ENCODE measurements at regions not wholly inside any gene's neighbourhood (a gene's known extent, or its start where the extent isn't known, plus 50 kb on each side); places are given as distances from the start of the nearest gene placed in this dataset.
"Not testable (repeated sequence)": the region's sequence is repeated elsewhere in the genome, so short reads cannot be mapped to it uniquely, and the experiment has no call there.

GRCh38 chr5:125044491-125045282 lies 298.2 kb upstream of the ZNF608 start:
- no peak for DNase-seq (ENCODE audit: low read depth in 3 of 3)

GRCh38 chr5:125045646-125046045 lies 299.2 kb upstream of the ZNF608 start:
- DNase-seq (ENCODE audit: low read depth in 3 of 3), result no peak

GRCh38 chr5:125046838-125047237 lies 300.4 kb upstream of the ZNF608 start:
- DNase-seq (ENCODE audit: low read depth in 3 of 3), result no peak

DNA sequence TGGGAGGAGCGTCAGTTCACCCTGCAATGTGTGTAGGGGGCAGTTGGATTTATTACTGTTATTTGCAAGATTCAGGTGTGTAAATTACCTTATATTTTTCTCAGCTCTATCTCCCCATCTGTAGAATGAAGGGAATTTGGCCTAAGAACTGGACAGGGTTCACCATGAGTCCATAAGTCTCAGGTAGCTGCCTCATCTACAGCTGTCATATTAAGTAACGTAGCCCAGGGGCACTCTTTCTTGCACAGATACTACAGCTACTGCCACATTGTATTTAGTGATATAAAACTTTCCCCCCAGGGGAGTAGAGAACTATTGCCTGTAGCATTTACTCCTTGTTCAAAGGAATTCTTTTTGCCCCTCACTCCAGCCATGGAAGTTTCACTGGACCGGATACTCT lies 301.4 kb upstream of the ZNF608 start:
- DNase-seq (ENCODE audit: low read depth in 3 of 3), result no peak

DNA sequence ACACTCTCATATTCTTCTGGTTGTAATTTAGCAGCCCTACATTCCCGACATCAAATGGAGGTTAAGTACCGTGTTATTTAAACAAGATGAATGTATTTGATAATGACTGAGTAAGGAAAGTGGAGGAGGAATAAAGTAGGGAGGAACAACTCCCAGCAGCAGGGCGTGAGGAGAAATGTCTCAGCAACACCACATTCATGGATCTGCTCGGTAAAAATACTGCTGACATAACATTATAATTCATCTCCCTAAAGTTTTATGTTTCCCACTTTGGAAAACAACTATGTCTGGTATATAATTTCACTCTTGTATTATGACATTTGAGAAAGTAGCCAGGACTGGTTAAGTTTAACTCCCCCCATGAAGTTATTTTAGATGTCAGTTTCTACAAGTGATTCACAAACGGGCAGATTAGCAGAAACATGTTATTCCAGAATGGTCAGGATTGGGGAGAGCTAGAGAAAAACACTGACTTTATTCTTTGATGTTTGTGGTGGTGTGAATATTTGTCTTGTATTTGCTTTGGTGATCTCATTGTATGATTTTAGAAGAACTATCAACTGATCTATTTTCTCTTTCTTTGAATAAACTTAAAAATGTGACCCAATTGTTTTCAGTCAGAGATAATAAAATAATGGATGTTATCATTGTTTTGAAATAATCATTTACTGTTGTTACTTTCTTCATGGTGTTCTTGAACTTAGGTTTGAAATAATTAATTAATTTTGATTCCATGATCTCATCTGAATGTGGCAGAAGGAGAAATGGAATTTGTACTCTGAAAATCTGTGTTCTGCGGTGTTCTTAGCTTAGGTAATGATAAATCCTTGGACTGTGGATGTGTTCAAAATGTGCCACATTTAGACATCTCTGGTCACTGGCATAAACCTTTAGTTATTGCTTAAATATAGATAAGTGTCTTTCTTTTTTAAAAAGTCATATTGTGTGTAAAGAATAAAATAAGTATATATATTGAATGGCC lies 303.6 kb upstream of the ZNF608 start:
- DNase-seq (ENCODE audit: low read depth in 3 of 3), result no peak

GRCh38 chr5:125050926-125051325 lies 304.5 kb upstream of the ZNF608 start:
- DNase-seq (ENCODE audit: low read depth in 3 of 3), result no peak

DNA sequence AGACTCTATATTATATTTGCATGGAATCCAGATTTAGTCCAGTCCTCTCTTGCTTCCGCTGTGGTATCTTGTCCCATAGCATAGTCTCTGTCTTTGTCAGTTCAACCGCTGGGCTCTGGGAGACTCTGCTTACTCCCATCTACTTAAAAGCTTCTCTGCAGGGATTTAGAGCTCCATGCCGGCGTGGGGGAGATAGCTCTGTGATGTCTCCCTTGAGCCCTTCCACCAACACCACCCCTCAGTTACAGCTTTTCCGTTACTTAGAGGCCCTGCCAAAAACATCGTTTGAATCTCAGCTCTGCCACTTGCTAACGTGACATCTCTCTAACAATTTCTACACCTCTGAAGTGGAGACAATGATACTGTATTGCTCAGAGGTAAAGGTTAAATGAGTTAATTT lies 306.1 kb upstream of the ZNF608 start:
- DNase-seq (ENCODE audit: low read depth in 3 of 3), result no peak

DNA sequence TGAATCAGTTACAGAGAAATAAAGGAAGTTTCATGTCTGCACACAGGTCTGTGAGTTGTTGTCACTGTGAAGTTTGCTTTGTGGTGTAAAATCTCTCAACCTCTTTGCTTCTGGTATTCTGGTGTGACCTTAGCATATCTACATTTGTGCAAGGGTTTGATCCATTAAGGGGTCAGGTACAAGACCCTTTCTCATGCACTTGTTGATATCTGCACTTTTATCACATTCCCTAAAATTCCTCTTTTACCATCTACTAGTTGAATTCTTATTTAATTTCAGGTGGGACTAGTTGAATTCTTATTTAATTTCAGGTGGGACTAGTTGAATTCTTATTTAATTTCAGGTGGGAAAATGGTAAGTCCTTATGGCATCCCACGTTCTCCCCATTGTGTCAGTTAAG lies 306.7 kb upstream of the ZNF608 start:
- no peak for DNase-seq (ENCODE audit: low read depth in 3 of 3)

GRCh38 chr5:125054146-125054545 lies 307.7 kb upstream of the ZNF608 start:
- DNase-seq (ENCODE audit: low read depth in 3 of 3), result no peak

- no peak for DNase-seq (ENCODE audit: low read depth in 3 of 3)
These were observed 310.4 kb upstream of the ZNF608 start for GRCh38 chr5:125056671-125057485.

DNA sequence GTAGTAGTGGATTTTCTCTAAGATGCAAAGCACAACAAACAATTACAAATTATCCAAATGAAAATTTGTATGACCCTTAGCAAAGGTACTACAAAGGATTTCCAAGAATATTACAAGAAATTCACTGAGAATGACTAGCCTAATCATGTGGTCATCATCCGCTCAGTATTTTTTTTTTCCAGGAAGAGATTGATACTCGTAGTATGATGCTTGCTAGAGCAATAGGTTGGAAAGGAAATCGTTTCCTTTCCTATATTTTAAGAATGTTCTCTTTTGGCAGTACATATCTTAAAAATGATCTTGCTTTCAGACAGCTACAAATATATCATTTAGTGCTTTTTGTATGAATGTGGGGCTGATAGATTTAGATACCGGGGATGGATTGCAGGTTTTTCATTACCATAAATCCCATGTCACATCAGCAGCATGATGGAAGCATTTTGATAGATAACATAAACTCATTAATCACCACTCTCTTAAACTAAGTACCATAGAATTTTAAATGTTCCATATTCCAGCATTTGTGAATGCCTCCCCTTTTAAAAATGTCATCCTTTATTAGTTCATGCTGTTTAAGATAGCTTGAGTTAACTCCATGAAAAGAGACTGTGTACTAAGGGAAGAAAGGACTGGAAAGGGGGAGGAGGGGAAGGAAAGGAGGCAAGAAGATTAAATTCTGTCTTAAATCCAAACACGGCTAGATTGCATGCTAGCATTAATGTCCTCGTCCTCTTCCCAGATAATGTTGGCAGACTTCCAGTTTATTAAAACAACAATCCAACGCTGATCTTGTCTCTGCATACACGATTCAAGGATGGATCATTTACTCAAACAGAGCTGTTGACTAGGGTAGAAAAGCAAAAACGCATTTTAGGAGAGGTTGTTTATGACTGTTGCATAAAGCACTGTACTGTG lies 311.7 kb upstream of the ZNF608 start:
- DNase-seq (ENCODE audit: low read depth in 3 of 3), result no peak

- no peak for DNase-seq (ENCODE audit: low read depth in 3 of 3)
These were observed 313.0 kb upstream of the ZNF608 start for GRCh38 chr5:125059255-125060002.

- no peak for DNase-seq (ENCODE audit: low read depth in 3 of 3)
These were observed 315.3 kb upstream of the ZNF608 start for GRCh38 chr5:125061726-125062125.

- no peak for DNase-seq (ENCODE audit: low read depth in 3 of 3)
These were observed 318.4 kb upstream of the ZNF608 start for GRCh38 chr5:125064621-125065438.

GRCh38 chr5:125065741-125066140 lies 319.3 kb upstream of the ZNF608 start:
- DNase-seq (ENCODE audit: low read depth in 3 of 3), result no peak

GRCh38 chr5:125070961-125071360 lies 324.5 kb upstream of the ZNF608 start:
- DNase-seq (ENCODE audit: low read depth in 3 of 3), result no peak

GRCh38 chr5:125073090-125073489 lies 326.7 kb upstream of the ZNF608 start:
- no peak for DNase-seq (ENCODE audit: low read depth in 3 of 3)

DNA sequence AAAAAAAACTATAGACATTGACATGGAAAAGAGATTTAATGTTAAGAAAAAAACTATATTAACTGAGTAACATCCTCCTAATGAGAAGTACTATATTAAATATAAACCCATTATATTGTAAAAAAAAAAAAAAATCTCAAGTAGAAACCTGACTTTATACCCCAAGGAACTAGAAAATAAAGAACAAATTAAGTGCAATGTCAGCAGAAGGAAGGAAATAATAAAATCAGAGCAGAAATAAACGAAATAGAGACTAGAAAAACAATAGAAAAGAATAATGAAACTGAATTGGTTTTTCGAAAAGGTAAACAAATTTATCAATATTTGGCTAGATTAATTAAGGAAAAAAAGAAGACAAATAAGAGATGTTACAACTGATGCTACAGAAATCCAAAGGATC lies 329.1 kb upstream of the ZNF608 start:
- no peak for DNase-seq (ENCODE audit: low read depth in 3 of 3)

DNA sequence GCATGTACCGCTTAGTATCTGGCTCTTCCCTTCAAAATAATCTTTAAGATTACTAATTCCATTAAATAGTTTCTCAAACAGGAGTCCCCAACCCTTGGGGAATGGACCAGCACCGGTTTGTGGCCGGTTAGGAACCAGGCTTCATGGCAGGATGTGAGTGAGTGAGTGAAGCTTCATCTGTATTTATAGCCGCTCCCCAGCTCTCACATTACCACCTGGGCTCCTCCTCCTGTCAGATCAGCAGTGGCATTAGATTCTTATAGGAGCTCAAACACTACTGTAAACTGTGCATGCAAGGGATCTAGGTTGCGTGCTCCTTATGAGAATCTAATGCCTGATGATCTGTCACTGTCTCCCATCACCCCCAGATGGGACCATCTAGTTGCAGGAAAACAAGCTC lies 332.6 kb upstream of the ZNF608 start:
- DNase-seq (ENCODE audit: low read depth in 3 of 3), result not testable (repeated sequence)

All from stimulated activated CD4-positive, alpha-beta T cell treated with anti-CD3 and anti-CD28 coated beads, TNF-alpha, amount 100 ng/mL, for 24 hours (primary cell).